Nephron (organoid): ENCODE measurements at regions not wholly inside any gene's neighbourhood (a gene's known extent, or its start where the extent isn't known, plus 50 kb on each side); places are given as distances from the start of the nearest gene placed in this dataset.
A peak's percentile ranks its signal among the peaks of the same experiment; 100 is the strongest.

ENCODE experiments used
- H3K27ac Mint-ChIP-seq, 3 experiments: 2 replicates each; pipeline ENCODE4 v1.8.0; 2020; ENCODE audit warnings: mixed read lengths in 3 of 3, mild to moderate bottlenecking in 2 of 3, moderate library complexity in 1 of 3
- H3K27me3 Mint-ChIP-seq: 2 replicates; pipeline ENCODE4 v1.8.0; 2021; ENCODE audit warnings: low read depth, mild to moderate bottlenecking, moderate library complexity, mixed read lengths
- H3K36me3 Mint-ChIP-seq: 2 replicates; pipeline ENCODE4 v1.8.0; 2020; ENCODE audit warnings: low read depth, mixed read lengths
- H3K4me1 Mint-ChIP-seq: 2 replicates; pipeline ENCODE4 v1.8.0; 2020; ENCODE audit warnings: mixed read lengths
- H3K4me3 Mint-ChIP-seq, 3 experiments: 2 replicates each; pipeline ENCODE4 v1.8.0; 2020; ENCODE audit warnings: mild to moderate bottlenecking in 3 of 3, mixed read lengths in 3 of 3, moderate library complexity in 2 of 3
- H3K9me3 Mint-ChIP-seq: 2 replicates; pipeline ENCODE4 v1.8.0; 2020; ENCODE audit warnings: mixed read lengths
- CTCF ChIP-seq, 3 experiments: fragments of 200-600 bp; sonication (generic); IDR thresholded peaks; one replicate each; pipeline ENCODE4 v1.5.0; 2021; ENCODE audit warnings: antibody characterized with exemption in 3 of 3; ENCODE audit not compliant: unreplicated experiment in 3 of 3

- H3K4me3 Mint-ChIP-seq, result no peak overlapping the region
- peaks cover 29% of the 10 kb centered on the region for H3K4me1 Mint-ChIP-seq
- no peaks in the 10 kb centered on the region for H3K36me3 Mint-ChIP-seq
- H3K9me3 Mint-ChIP-seq, result peaks cover 10% of the 10 kb centered on the region
- H3K27me3 Mint-ChIP-seq, result no peaks in the 10 kb centered on the region
- no peak for TF ChIP-seq CTCF (IDR thresholded peaks at IDR 0.05; ENCODE audit: unreplicated experiment in 3 of 3)
- H3K27ac Mint-ChIP-seq, result peak overlapping the region in 2 of 3 experiments; percentile 78 to 84
These were observed 406.5 kb downstream of the ADAMTS20 start for GRCh38 chr12:43145481-43145880.

- no peak for TF ChIP-seq CTCF (IDR thresholded peaks at IDR 0.05; ENCODE audit: unreplicated experiment in 3 of 3)
- H3K27me3 Mint-ChIP-seq, result no peaks in the 10 kb centered on the region
- H3K4me3 Mint-ChIP-seq, result no peak overlapping the region
- H3K36me3 Mint-ChIP-seq, result peaks cover 4% of the 10 kb centered on the region
- H3K4me1 Mint-ChIP-seq, result peaks cover 23% of the 10 kb centered on the region
- H3K27ac Mint-ChIP-seq, result peak overlapping the region; percentile 5 to 88 (median 78)
- H3K9me3 Mint-ChIP-seq, result peaks cover 19% of the 10 kb centered on the region
These were observed 408.7 kb downstream of the ADAMTS20 start for GRCh38 chr12:43143278-43143677.

- peak overlapping the region; percentile 35 to 82 (median 56) for H3K27ac Mint-ChIP-seq
- no peak for TF ChIP-seq CTCF (IDR thresholded peaks at IDR 0.05; ENCODE audit: unreplicated experiment in 3 of 3)
- H3K4me3 Mint-ChIP-seq, result no peak overlapping the region
- H3K27me3 Mint-ChIP-seq, result no peaks in the 10 kb centered on the region
- H3K36me3 Mint-ChIP-seq, result no peaks in the 10 kb centered on the region
- peaks cover 18% of the 10 kb centered on the region for H3K9me3 Mint-ChIP-seq
- peaks cover 40% of the 10 kb centered on the region for H3K4me1 Mint-ChIP-seq
These were observed 419.7 kb downstream of the ADAMTS20 start for GRCh38 chr12:43132291-43132690.

GRCh38 chr12:43131301-43131700 lies 420.7 kb downstream of the ADAMTS20 start:
- H3K4me1 Mint-ChIP-seq, result peaks cover 49% of the 10 kb centered on the region
- H3K27me3 Mint-ChIP-seq, result no peaks in the 10 kb centered on the region
- H3K36me3 Mint-ChIP-seq, result no peaks in the 10 kb centered on the region
- H3K4me3 Mint-ChIP-seq, result no peak overlapping the region
- TF ChIP-seq CTCF (IDR thresholded peaks at IDR 0.05; ENCODE audit: unreplicated experiment in 3 of 3), result no peak
- peaks cover 14% of the 10 kb centered on the region for H3K9me3 Mint-ChIP-seq
- peak overlapping the region in 2 of 3 experiments; percentile 56 to 82 for H3K27ac Mint-ChIP-seq

GRCh38 chr12:43127886-43128549 lies 424.0 kb downstream of the ADAMTS20 start:
- H3K4me3 Mint-ChIP-seq, result no peak overlapping the region
- no peaks in the 10 kb centered on the region for H3K27me3 Mint-ChIP-seq
- H3K9me3 Mint-ChIP-seq, result peaks cover 4% of the 10 kb centered on the region
- peaks cover 60% of the 10 kb centered on the region for H3K4me1 Mint-ChIP-seq
- peak overlapping the region in 2 of 3 experiments; percentile 74 to 78 for H3K27ac Mint-ChIP-seq
- no peaks in the 10 kb centered on the region for H3K36me3 Mint-ChIP-seq
- TF ChIP-seq CTCF (IDR thresholded peaks at IDR 0.05; ENCODE audit: unreplicated experiment in 3 of 3), result no peak
